ENCODE measurements at regions not wholly inside any gene's neighbourhood (a gene's known extent, or its start where the extent isn't known, plus 50 kb on each side); places are given as distances from the start of the nearest gene placed in this dataset.
"Not testable (repeated sequence)": the region's sequence is repeated elsewhere in the genome, so short reads cannot be mapped to it uniquely, and the experiment has no call there.

DNA sequence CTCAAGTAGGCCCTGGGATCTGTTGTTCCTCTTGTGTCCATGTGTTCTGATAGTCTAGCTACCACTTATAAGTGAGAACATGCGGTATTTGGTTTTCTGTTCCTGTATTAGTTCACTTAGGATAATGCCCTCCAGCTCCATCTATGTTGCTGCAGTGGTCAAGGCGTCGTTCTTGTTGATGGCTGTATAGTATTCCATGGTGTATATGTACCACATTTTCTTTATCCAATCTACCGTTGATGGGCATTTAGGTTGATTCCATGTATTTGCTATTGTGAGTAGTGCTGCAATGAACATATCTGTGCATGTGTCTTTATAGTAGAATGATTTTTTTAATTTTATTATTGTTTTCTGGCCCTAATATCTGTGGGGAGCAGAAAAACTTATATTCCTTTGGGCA, 74.3 kb downstream of the MAT2B start:
- TF ChIP-seq, protein P1, sequence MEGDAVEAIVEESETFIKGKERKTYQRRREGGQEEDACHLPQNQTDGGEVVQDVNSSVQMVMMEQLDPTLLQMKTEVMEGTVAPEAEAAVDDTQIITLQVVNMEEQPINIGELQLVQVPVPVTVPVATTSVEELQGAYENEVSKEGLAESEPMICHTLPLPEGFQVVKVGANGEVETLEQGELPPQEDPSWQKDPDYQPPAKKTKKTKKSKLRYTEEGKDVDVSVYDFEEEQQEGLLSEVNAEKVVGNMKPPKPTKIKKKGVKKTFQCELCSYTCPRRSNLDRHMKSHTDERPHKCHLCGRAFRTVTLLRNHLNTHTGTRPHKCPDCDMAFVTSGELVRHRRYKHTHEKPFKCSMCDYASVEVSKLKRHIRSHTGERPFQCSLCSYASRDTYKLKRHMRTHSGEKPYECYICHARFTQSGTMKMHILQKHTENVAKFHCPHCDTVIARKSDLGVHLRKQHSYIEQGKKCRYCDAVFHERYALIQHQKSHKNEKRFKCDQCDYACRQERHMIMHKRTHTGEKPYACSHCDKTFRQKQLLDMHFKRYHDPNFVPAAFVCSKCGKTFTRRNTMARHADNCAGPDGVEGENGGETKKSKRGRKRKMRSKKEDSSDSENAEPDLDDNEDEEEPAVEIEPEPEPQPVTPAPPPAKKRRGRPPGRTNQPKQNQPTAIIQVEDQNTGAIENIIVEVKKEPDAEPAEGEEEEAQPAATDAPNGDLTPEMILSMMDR (IDR thresholded peaks at IDR 0.05 in 8 of 11, conservative IDR thresholded peaks at IDR 0.05 in 3 of 11) = no peak
- TF ChIP-seq POLR2AphosphoS5 (IDR thresholded peaks at IDR 0.05) (no peak), POLR2A (IDR thresholded peaks at IDR 0.05) (no peak)
- intact Hi-C loops (cut with DNase I; ENCODE audit: low total_unique reads) = no loop called here

DNA sequence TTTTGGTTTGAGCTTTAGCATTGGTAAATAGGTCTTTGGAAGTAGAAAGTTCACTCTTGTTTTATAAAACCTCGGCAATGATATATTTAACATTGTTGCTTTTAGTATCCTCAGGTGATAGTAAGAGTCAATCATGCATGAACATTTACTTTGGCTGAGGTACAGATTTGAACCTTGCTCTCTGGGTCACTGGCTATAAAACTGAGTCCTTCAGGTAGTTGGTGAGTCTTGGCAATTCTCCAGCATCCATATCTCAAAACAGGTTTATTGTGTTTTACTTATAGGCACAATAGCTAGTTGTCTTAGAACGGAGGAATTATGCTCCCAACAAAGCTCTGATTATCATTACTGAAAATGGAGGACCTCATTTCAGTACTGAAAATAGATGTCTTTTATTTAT, 75.1 kb downstream of the MAT2B start:
- H3K4me1 ChIP-seq = no peaks in the 10 kb centered on the region
- intact Hi-C loops (cut with DNase I; ENCODE audit: low total_unique reads) = no loop called here
- 79 to 96% (median 90%) methylated on average over 2 of the region's 2 CpGs for WGBS, 5 donors
- H3K27me3 ChIP-seq (replicated peaks in 1 of 7) = no peaks in the 10 kb centered on the region
- TF ChIP-seq, protein P1 (IDR thresholded peaks at IDR 0.05 in 8 of 11, conservative IDR thresholded peaks at IDR 0.05 in 3 of 11) = no peak
- TF ChIP-seq POLR2AphosphoS5 (IDR thresholded peaks at IDR 0.05) (no peak), POLR2A (IDR thresholded peaks at IDR 0.05) (no peak)
- H3K27ac ChIP-seq = no peak overlapping the region
- H3K9me3 ChIP-seq = peaks cover 0 to 6% (median 0%) of the 10 kb centered on the region in 8 donors
- no peaks in the 10 kb centered on the region for H3K36me3 ChIP-seq
- H3K4me3 ChIP-seq = no peak overlapping the region
- no peak for DNase-seq

More for the DNA sequence above, 74.3 kb downstream of the MAT2B start:
- 93 to 98% (median 97%) methylated on average over 4 of the region's 4 CpGs for WGBS, 5 donors
- H3K27me3 ChIP-seq (replicated peaks in 1 of 7) = no peaks in the 10 kb centered on the region
- H3K36me3 ChIP-seq = no peaks in the 10 kb centered on the region
- H3K9me3 ChIP-seq = peaks cover 0 to 6% (median 0%) of the 10 kb centered on the region in 8 donors
- no peak overlapping the region for H3K27ac ChIP-seq
- no peak for DNase-seq
- no peak overlapping the region for H3K4me3 ChIP-seq
- H3K4me1 ChIP-seq = no peaks in the 10 kb centered on the region

DNA sequence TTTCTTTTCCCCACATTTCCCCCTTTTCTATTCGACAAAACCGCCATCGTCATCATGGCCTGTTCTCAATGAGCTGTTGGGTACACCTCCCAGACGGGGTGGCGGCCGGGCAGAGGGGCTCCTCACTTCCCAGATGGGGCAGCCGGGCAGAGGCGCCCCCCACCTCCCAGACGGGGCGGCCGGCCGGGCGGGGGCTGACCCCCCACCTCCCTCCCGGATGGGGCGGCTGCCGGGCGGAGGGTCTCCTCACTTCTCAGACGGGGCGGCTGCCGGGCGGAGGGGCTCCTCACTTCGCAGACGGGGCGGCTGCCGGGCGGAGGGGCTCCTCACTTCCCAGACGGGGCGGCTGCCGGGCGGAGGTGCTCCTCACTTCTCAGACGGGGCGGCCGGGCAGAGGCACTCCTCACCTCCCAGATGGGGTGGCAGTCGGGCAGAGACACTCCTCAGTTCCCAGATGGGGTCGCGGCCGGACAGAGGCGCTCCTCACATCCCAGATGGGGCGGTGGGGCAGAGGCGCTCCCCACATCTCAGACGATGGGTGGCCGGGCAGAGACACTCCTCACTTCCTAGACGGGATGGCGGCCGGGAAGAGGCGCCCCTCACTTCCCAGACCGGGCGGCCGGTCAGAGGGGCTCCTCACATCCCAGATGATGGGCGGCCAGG, 78.2 kb downstream of the MAT2B start:
- WGBS, 5 donors = 92 to 95% (median 93%) methylated on average over 30 to 50 of the region's 50 CpGs
- H3K27me3 ChIP-seq (replicated peaks in 1 of 7); H3K9me3 ChIP-seq; intact Hi-C loops (cut with DNase I; ENCODE audit: low total_unique reads); H3K4me3 ChIP-seq; H3K27ac ChIP-seq; H3K36me3 ChIP-seq; DNase-seq; H3K4me1 ChIP-seq: not testable (repeated sequence)

DNA sequence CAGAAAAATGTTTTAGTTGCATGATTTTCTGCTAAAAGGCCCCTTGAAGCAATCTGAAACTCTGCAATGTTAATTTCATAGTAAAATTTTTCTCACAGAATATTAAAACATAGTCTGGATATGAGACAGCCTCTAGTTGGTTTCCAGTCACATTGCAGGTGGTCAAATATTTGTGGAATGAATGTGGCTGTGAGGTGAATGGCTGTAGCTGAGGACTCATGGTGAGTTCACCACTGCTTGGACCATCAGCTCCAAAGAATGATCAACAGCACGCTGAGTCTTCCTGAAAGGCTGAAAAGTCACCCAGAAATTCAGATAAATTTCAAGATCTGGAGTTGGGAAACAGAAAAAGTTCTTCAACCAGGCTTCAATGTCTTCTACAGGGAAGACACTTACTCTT, 79.8 kb downstream of the MAT2B start:
- Histone ChIP-seq H3K27ac (no peak overlapping the region), H3K4me3 (no peak overlapping the region), H3K4me1 (no peaks in the 10 kb centered on the region), H3K9me3 (no peaks in the 10 kb centered on the region), H3K27me3 (replicated peaks in 1 of 7) (no peaks in the 10 kb centered on the region), H3K36me3 (no peaks in the 10 kb centered on the region)
- TF ChIP-seq POLR2A (IDR thresholded peaks at IDR 0.05) (no peak), POLR2AphosphoS5 (IDR thresholded peaks at IDR 0.05) (no peak)
- TF ChIP-seq, protein P1 (IDR thresholded peaks at IDR 0.05 in 8 of 11, conservative IDR thresholded peaks at IDR 0.05 in 3 of 11) = no peak
- DNase-seq = no peak
- WGBS, 5 donors = 70 to 88% (median 83%) methylated on average over 1 of the region's 1 CpG
- intact Hi-C loops (cut with DNase I; ENCODE audit: low total_unique reads) = no loop called here
